ENCODE measurements at regions not wholly inside any gene's neighbourhood (a gene's known extent, or its start where the extent isn't known, plus 50 kb on each side); places are given as distances from the start of the nearest gene placed in this dataset.

DNA sequence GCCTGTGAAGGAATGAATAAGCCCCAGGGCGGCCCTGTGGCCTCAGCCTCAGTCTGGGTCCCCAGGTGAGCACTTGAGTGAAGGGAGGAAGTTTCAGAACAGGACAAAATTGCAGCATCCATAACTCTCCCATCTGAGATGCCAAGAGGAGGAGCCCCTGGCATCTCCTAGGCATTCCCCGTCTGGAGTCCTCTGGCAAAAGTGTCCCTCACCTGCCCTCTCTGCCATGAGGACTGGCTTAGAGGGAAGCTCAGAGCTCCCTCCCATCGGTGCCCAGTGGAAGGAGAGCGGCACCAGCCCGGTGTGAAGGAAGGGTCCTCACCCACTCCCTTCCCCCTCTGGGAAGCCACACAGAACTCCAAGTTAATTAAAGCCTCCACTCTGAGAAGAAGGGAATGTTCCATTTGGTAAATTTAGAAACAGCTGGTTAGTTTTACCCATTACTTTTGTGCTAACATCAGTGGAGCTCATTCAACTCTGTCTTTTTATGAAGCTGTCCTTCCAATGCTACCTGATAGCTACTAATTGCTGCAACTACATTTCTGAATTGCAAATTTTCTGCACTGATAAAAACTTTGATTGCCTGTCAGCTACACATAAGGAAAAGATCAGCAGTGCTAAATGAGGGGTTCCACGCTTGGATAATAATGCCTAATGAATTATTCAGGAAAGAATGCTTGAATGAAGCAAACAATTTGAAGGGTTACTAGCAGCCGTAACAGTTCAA, 123.3 kb upstream of the RCN1 start:
- no peaks in the 10 kb centered on the region for H3K4me1 ChIP-seq (ENCODE audit: low read depth)
- H3K27ac ChIP-seq = no peak overlapping the region
- no peaks in the 10 kb centered on the region for H3K36me3 ChIP-seq
- H3K27me3 ChIP-seq = no peaks in the 10 kb centered on the region
- no peak overlapping the region for H3K4me3 ChIP-seq
- H3K9me3 ChIP-seq (ENCODE audit: low read depth) = no peaks in the 10 kb centered on the region
- no peak for DNase-seq (ENCODE audit: low read depth in 1 of 2, low spot score in 1 of 2)
- TF ChIP-seq, protein P1, sequence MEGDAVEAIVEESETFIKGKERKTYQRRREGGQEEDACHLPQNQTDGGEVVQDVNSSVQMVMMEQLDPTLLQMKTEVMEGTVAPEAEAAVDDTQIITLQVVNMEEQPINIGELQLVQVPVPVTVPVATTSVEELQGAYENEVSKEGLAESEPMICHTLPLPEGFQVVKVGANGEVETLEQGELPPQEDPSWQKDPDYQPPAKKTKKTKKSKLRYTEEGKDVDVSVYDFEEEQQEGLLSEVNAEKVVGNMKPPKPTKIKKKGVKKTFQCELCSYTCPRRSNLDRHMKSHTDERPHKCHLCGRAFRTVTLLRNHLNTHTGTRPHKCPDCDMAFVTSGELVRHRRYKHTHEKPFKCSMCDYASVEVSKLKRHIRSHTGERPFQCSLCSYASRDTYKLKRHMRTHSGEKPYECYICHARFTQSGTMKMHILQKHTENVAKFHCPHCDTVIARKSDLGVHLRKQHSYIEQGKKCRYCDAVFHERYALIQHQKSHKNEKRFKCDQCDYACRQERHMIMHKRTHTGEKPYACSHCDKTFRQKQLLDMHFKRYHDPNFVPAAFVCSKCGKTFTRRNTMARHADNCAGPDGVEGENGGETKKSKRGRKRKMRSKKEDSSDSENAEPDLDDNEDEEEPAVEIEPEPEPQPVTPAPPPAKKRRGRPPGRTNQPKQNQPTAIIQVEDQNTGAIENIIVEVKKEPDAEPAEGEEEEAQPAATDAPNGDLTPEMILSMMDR (IDR thresholded peaks at IDR 0.05; ENCODE audit: low read depth, low read length) = no peak

DNA sequence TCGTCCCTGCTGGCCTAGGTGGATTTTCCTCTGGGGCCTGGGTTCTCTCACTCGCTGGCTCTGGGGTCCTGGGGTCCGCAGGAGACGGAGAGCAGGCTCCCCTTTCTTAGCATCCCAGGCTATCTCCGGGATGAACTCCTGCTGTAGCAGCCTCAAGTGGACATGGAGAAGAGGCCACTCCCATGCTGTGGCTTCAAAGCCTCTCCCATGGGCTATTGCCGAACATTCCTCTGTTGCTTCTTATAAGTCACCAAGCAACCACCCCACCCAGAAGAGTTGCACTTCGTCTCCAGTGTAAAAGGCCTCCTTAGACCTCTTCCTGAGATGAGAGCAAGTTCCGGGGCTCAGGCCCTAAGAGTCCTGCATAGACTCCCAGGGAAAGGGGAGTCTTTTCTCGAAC, 124.0 kb upstream of the RCN1 start:
- DNase-seq (ENCODE audit: low read depth in 1 of 2, low spot score in 1 of 2) = no peak
- Histone ChIP-seq H3K4me3 (no peak overlapping the region), H3K36me3 (no peaks in the 10 kb centered on the region), H3K27ac (no peak overlapping the region), H3K4me1 (ENCODE audit: low read depth) (no peaks in the 10 kb centered on the region), H3K9me3 (ENCODE audit: low read depth) (no peaks in the 10 kb centered on the region), H3K27me3 (no peaks in the 10 kb centered on the region)
- TF ChIP-seq, protein P1 (IDR thresholded peaks at IDR 0.05; ENCODE audit: low read depth, low read length) = no peak

DNA sequence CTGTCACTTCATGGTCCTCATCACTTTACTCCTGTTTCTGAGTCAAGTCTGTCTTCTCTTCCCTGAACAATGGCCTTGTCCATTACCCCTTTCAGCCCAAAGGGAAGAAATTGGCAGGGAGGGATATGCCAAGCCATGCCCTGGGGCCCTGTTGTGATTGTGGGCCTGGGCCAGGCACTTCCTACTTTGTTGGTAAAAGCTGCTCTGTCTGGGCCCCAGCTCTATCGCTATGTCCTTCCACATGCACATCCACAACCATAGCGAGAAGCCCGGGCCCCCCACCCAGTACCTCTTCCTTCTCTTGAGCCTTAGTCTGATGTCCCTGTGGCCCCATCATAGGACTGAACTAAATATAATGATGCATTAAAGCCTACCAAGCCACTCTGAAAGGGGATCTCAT, 126.7 kb upstream of the RCN1 start:
- TF ChIP-seq, protein P1 (IDR thresholded peaks at IDR 0.05; ENCODE audit: low read depth, low read length) = no peak
- H3K27ac ChIP-seq = no peak overlapping the region
- H3K4me1 ChIP-seq (ENCODE audit: low read depth) = no peaks in the 10 kb centered on the region
- no peak overlapping the region for H3K4me3 ChIP-seq
- no peaks in the 10 kb centered on the region for H3K9me3 ChIP-seq (ENCODE audit: low read depth)
- no peak for DNase-seq (ENCODE audit: low read depth in 1 of 2, low spot score in 1 of 2)
- no peaks in the 10 kb centered on the region for H3K27me3 ChIP-seq
- no peaks in the 10 kb centered on the region for H3K36me3 ChIP-seq

DNA sequence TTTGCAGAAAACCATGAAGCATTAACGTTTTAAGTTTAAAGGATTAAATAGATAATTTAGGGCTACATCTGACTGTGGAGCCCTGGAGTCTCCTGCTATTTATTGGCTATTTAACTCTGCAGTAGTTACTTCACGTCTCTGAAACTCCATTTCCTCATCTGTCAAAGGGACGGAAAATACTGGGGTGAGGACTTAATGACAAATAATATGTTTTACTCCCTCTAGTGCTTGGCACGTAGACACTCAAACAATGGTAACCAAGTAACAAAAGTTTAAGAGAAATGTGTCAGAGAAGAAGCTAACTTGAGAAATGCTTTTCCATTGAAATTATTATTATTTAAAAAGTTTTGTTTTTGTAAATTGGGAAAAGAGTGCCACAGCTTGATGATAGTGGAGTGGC, 130.7 kb upstream of the RCN1 start:
- DNase-seq (ENCODE audit: low read depth in 1 of 2, low spot score in 1 of 2) = no peak
- no peak overlapping the region for H3K27ac ChIP-seq
- no peaks in the 10 kb centered on the region for H3K36me3 ChIP-seq
- no peaks in the 10 kb centered on the region for H3K4me1 ChIP-seq (ENCODE audit: low read depth)
- H3K9me3 ChIP-seq (ENCODE audit: low read depth) = no peaks in the 10 kb centered on the region
- TF ChIP-seq, protein P1 (IDR thresholded peaks at IDR 0.05; ENCODE audit: low read depth, low read length) = no peak
- H3K4me3 ChIP-seq = no peak overlapping the region
- no peaks in the 10 kb centered on the region for H3K27me3 ChIP-seq

DNA sequence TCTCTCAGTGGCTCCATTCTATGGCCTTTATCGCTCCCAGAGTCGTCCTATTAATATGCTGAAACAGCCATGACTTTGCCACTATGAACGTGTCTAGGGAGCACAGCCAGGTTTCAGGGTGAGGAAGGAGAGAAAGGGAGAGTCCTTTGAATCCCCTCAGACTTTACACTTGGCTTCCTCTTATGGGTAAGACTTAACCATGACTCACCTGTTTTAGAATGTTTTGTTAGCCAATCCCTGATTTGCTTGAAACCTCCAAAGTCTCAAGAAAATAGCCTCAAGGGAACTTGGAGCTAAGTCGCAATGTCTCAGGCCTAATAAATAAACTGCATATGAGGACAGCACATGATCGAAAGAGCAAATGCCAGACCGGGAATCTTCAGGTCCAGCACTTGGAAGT, 131.2 kb upstream of the RCN1 start:
- no peaks in the 10 kb centered on the region for H3K4me1 ChIP-seq (ENCODE audit: low read depth)
- DNase-seq (ENCODE audit: low read depth in 1 of 2, low spot score in 1 of 2) = no peak
- TF ChIP-seq, protein P1 (IDR thresholded peaks at IDR 0.05; ENCODE audit: low read depth, low read length) = no peak
- H3K27ac ChIP-seq = no peak overlapping the region
- H3K27me3 ChIP-seq = no peaks in the 10 kb centered on the region
- H3K4me3 ChIP-seq = no peak overlapping the region
- H3K36me3 ChIP-seq = no peaks in the 10 kb centered on the region
- no peaks in the 10 kb centered on the region for H3K9me3 ChIP-seq (ENCODE audit: low read depth)

Data from cardiac muscle cell (in vitro differentiated cells and primary cell).